HG03175 (cell line): ENCODE measurements at regions not wholly inside any gene's neighbourhood (a gene's known extent, or its start where the extent isn't known, plus 50 kb on each side); places are given as distances from the start of the nearest gene placed in this dataset.
A peak's percentile ranks its signal among the peaks of the same experiment; 100 is the strongest.

Experiments
- ATAC-seq: cut with Tn5 transposase; IDR thresholded peaks from one replicate; pipeline ENCODE4 v1.9.1; 2021; ENCODE audit warnings: mild to moderate bottlenecking, moderate library complexity; ENCODE audit not compliant: unreplicated experiment

DNA sequence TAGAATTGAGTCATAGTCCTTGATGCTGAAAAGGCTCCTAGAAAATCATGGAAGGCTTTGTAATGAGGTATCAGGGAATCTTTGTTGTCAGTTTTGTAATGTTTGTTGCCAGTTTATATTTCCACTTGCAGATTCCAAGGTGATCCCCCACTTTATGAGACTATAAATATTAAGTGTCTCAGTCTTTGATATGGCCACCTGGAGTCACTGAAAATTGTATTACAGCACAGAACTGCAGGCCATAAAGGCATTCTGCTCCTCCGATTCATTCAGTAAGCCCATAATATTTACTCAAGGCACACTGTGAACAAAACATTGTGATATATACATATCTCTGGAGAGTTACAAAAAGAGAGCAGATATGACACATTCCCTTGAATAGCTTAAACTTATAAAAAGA is 457.8 kb upstream of the ZNF385D start:
- no peak for ATAC-seq

DNA sequence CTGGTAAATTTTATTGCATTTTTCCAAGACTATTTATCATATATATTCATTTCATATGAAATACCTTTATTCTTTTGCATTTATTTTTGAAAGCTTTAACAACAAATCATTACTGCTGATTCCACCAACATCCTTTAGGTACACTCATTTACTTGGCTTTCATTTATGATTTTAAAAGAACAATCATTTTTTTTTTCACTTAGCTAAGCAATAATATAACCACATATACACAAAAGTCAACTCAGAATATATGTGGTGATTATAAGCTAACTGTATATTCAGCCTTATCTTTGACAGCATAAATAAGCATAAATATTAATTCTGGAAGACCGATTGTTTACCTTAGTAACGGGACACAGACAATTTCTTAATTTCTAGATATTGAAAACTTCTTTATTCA is 458.6 kb upstream of the ZNF385D start:
- ATAC-seq = no peak

DNA sequence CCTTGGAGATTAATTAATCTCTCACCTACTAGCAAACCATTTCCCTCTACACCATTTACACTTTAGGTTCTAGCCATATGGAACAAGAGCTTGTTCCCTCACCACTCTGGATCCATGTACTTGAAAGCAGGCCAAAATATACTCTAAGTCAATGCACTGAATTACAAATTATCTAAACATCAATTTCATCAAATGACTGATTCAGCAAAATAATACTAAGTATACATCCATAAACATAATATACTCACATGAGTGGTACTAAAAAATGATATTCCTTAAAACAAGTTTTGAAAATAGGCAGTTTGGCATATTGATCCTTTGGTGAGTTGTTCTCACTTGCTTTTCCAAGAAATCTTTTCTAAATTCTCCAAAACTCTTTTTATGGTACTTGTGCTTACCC is 459.7 kb upstream of the ZNF385D start:
- no peak for ATAC-seq

DNA sequence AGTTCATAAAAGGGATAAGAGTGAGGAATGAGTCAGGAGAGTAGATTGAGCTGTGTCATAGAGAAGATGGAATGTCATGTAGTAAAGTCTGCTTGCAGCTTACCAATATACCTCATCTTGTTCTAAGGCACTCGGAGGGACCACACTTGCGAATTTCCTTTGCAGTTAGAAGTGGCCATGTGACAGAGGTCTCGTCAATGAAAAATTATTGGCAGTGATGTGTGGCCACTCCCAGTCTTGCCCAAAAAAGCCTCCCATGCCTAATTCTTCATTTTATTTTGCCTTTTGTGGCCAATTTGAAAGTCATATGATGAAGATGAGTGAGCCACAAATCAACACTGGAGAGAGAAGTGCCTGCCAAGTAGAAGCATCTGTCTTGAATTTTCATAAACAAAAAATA is 465.6 kb upstream of the ZNF385D start:
- no peak for ATAC-seq

DNA sequence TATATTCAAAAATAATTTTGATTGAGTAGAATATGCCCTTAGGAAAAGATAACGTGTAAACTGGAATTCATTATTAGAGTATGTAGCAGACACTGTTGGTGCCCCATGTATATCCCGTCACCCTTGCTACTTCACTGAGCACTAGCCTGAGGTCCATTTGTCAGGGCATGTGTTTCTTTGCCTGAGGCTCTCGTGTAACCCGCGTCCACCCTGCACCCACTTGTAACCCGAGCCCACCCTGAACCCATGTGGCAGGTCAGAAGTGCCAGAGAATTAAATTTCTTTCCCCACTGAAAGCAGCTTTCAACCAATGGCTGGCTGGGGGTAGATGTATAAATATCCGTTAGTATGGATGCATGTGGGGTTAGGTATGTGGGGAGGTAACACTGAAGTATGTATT is 474.2 kb upstream of the ZNF385D start:
- ATAC-seq = no peak

DNA sequence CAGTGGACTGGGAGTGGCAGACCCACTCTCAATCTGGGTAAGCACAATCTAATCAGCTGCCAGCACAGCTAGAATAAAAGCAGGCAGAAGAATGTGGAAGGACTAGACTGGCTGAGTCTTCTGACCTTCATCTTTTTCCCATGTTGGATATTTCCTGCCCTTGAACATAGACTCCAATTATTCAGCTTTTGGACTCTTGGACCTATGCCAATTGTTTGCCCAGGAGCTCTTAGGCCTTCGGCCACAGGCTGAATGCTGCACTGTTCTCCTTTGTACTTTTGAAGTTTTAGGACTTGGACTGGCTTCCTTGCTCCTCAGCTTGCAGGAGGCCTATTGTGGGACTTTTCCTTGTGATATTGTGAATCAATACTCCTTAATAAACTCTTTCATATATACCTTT is 477.7 kb upstream of the ZNF385D start:
- no peak for ATAC-seq

DNA sequence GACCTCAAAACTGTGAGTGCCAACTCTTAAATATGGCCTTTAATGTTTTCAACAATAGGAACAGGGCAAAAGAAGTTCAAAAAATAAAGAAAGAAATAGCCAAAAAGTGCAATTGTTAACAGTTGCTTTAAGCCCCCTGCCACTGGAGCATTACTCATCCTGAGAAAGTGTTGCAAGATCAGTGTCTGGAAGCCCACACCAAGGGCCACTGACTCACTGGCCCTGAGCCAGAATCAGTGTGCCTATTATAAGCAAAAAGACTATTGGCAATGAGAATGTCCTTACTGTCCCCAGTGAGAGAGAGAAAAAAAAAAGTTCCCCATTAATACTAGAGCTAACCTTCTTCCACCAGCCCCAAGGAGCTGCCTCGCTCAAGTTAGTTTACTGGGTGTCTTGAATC is 480.1 kb upstream of the ZNF385D start:
- no peak for ATAC-seq

DNA sequence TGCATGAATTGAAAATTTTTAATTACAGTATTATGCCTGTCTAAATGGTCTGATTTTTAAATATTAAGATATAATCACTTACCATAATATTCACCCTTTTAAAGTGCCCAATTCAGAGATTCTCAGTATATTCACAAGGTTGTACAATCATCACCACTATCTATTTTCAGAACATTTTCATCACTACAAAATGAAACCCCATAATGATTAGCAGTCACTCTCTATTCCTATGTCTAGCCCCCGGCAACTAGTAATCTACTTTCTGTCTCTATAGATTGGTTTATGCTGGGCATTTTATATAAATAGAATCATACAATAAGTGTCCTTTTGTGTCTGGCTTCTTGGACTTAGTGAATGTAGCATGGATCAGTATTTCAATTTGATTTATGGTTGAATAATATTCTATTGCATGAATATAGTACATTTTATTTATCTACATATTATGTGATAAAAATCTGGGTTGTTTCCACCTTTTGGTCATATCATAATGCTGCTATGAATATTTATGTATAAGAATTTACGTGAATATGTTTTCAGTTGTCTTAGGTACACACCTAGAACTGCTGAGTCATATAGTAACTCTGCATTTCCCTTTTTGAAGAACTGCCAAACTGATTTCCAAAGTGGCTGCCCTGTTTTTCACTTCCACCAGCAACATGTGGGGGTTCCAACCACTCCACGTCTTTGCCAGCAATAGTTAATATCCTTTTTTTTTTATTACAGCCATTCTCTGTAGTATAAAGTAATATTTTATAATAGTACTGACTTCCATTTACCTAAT is 485.7 kb upstream of the ZNF385D start:
- peak; percentile 71 for ATAC-seq

DNA sequence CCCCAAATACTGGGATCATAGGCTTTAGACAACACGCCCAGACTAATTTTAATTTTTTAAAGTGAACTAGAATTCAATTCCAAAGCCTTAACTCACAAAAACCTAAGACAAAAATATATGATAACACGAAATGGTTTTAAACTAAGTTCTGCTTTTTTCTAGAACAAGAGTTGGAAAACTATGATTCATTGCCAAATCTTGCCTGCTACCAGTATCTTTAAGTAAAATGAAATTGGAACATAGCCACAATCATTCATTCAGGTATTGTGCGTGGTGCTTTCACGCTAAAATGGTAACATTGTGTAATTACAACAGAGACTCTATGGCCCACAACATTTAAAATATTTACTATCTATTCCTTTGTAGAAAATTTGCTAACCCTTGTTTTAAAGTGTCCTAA is 488.0 kb upstream of the ZNF385D start:
- no peak for ATAC-seq

DNA sequence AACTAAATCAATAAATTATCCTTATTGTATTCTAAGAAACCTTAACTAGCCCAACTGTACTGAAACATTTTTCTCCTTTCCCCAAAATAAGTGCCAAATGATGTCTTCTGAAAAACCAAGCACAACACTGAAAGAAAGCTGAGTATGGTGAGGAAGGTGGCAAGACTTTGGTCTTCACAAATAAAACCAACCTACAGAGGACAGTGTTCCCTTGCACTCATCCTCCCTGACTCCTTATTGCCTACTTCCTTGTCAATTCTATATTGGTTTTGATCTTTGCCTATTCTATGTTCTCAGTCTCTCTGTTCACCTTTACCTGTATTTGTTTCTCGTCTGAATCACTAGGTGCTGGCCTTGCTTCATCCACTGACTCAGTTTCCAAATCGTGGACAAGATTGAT is 490.1 kb upstream of the ZNF385D start:
- no peak for ATAC-seq

DNA sequence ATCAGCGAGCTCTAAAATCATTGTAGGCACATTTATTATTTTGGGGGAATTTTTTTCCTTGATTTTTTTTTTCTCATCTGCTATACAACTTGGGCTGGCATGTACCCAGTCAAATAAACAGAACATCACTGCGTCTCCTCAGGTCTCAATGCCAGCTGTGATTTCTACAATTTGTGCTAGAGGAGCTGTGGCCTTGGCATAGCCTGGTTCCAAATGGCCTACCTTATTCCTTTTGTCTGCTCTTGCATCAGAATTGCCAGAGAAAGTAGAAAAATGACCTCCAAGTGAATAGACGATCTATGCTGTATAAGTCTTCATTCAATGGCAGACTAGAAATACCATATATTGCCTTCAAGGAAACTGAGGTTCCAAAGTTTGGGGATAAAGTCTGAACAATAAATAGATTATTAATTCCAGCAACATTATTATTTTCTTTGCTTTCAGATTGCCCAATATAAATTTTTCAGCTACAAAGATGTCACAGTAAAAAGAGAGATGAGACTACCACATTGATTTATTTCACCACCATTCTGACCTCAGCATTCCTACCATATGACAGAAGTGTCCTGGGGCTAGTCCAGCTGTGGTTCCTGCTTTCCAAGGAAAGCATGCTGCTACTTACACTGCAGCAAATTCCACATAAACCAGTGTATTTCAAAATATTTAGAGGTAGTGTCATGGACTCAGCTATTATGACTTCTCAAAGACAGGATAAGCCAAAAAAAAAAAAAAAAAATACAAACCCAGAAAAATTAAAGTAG is 493.9 kb upstream of the ZNF385D start:
- ATAC-seq = no peak

DNA sequence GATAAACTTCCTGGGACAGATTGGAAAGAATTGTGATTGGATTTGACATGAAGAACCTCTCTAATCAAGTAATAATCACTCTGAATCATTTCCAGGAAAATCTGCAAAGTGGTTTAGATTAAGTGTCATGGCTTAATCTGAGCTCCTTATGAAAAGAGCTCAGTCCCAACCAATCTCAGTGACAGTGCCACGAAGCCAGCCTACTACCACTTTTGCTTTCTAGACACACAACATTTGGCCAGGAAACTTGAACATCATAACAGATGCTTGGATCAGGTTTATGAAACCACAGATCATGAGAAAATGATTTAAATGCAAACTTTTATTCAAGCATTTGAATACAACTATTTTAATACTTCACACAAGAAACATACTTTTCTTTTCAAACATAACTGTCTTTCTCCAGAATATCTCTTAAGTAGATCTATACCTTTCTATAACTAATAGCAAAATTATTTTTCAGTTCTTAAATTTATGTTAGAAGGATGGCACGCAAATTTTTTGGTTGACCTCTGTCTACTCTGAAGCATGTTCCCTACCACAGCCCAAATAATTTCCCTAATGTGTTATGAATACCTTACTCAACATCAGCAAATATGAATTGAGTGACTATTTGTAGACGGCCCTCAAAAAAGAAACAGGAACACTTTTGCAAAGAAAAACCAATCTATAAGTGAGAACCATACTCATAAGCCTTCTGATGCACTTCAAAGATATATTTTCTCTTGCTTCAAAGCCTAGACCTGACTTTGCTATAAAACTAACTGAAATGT is 495.0 kb upstream of the ZNF385D start:
- no peak for ATAC-seq

DNA sequence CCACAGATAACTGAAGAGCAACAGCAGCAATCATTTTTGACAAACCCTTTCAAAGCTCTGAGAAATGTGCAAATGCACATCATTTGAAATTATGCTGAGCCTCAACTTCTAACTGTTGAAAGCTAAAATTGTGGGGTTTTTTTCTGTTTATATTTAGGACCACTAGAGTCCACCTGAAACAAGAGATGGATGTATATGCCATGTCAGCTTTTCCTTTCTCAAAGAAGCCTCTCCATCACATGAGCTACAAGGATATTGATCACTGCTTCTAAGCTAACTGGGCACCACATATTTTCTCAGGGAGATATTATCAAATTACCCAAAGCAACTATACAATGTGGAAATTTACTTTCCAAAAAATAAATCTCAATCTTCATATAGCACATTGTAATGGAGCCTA is 498.6 kb upstream of the ZNF385D start:
- no peak for ATAC-seq

DNA sequence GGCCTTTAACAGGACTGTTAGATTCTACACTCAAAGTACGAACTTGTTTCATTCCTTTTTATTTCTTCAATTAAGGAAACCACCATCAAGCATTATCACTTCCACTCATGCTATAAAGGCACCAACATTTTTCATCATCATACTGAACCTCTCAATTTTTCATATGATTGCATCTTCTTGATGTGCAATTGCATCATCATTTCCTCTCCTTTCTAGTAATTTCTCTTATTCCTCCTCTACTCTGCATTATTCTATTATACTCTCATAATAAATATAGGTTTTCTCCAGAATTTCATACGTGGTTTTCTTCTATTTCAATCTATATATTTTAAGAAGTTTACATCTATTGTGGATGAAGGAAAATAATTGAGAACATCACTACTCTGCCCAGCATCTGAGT is 506.2 kb upstream of the ZNF385D start:
- no peak for ATAC-seq

DNA sequence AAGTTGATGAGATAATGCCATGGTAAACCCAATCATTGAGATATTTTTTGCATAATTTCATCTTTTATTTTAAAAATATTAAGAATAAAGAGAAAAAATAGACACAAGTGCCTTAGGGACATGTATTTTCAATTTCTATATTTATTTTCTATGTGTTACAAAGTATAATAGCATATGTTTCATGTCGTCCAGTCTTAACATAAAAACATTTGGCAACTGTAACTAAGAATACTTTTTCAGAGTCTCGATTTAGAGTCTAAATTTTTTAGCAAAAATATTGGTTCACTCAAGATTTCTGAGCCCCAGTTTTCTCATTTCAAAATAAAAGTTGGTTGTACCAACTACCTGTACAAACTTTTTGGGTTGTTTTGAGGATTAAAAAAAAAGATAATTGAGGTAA is 511.4 kb upstream of the ZNF385D start:
- ATAC-seq = no peak

DNA sequence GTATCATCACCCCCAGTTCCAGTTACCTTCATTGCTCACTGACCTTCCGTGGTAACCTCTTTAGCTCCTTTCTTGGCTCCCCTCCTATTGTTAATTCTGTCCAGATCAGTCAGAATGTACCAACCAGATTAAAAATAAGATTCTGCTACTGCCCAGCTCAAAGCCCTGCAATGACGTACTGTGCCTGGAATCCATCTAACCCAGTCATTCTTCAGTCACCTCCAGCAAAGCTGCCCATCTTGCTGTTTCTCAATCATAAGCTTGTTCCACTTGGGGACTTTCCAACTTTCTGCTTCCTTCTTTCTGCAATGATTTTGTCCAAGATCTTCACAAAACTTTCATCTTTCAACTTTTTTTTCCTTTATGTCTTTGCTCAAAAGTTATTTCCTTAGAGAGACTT is 512.0 kb upstream of the ZNF385D start:
- ATAC-seq = no peak

DNA sequence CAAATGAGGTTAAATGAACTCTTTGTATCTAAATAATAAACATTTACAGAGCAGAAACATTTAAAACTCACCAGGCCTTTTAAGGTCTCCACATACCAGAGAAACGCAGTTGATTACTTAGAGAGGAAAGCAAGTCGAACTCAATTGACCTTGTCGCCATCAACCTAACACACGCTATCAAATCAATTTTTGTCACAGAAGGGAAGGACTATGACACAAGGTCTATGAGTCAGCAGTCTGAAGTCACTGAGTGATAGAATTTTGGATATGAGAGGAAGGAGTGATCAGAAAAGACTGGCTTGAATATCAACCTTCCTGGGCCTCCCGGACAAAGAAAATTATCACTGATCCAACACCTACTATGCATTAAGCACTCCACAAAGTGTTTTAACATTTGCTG is 514.4 kb upstream of the ZNF385D start:
- no peak for ATAC-seq

DNA sequence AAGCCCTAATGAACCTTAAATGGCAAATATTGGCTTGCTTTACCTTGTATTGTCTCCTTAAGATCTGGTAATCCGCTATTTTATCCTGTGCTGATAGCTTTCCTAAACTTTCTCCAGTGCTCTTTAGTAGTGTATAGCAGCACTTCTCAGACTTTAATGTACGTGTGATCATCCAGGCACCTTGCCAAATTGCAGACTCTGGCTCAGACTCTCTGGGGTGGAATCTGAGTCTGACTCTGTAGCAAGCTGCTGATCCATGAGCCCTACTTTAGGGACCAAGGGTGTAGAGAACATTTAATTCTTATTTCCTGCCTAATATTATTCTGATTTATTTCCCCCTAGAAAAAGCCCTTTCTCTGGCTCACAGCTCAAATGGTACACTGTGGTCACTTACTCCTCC is 518.8 kb upstream of the ZNF385D start:
- ATAC-seq = no peak

DNA sequence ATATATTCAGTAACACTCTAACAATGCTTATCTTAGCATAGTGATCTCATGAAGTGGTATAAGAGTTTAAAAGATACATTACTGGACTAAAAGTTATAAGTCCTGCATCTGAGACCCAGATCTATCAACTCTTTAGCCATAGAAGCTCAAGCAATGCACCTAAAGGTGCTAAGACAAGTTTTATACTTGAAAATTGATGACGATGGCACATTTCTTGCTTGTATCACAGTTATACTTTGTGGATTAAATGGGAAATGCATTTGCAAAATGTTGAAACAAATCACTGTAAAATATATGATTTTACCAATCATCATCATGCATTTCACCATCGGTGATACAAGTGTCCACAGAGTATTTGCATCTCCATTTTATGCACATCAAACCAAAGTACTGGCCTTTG is 525.3 kb upstream of the ZNF385D start:
- ATAC-seq = no peak

DNA sequence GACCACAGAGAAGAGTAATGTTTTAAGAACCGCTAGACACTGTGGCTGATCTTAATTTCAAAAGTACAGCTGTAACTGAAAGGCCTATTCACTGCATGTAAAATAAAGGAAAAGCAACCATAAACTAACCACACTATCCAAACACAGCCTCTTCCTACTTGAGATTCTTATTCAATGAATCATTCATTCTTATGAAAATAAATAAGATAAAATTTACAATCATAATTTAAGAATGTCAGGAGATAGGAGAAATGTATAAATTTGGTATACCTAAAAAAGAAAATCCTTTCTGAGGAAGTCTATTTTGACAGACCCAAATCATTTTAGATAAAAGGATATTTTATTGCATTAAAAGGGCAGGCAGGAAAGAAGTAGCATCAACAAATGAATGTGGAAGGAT is 533.5 kb upstream of the ZNF385D start:
- no peak for ATAC-seq

DNA sequence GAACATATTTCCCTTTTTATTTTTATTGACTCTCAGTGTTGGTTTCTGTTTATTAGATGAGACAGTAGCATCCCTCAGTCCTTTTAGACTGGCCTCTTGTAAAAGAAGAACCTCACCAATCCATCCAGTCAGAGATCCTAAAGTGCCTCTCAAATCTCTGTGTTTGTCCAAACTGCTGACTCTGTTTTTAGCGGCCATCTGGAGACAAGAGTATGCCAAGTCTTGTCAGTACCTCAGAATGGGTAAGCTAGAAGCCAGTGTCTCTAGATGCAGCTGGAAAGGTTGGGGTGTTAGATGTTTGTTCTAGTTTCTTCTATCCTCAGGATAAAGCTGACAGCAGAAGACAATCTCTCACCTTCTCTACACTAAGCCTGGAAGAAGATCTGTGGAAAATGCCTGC is 537.7 kb upstream of the ZNF385D start:
- ATAC-seq = no peak

DNA sequence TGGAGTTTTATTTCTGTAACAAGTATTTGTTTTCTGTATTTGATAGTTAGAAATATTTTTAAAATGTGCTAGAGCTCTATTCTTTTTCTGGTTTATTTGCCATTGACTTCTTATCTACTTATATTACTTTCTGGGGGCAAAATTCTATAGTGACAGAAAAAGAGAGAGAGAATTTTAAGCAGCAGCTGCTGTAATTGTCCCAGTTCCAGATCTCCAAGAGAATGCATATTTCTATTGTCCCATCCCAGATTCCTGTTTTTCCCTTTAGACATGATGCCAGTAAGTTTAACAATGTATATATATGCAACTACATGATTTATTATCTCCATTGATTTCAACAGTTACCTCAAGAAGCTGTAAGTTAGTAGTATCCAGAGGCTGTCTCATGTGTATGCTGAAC is 541.7 kb upstream of the ZNF385D start:
- no peak for ATAC-seq
